Left kidney (tissue), 1 donor: ENCODE measurements at regions not wholly inside any gene's neighbourhood (a gene's known extent, or its start where the extent isn't known, plus 50 kb on each side); places are given as distances from the start of the nearest gene placed in this dataset.

Experiments
- DNase-seq: peaks from one replicate; pipeline ENCODE4 v3.0.0-alpha.2; 2013

DNA sequence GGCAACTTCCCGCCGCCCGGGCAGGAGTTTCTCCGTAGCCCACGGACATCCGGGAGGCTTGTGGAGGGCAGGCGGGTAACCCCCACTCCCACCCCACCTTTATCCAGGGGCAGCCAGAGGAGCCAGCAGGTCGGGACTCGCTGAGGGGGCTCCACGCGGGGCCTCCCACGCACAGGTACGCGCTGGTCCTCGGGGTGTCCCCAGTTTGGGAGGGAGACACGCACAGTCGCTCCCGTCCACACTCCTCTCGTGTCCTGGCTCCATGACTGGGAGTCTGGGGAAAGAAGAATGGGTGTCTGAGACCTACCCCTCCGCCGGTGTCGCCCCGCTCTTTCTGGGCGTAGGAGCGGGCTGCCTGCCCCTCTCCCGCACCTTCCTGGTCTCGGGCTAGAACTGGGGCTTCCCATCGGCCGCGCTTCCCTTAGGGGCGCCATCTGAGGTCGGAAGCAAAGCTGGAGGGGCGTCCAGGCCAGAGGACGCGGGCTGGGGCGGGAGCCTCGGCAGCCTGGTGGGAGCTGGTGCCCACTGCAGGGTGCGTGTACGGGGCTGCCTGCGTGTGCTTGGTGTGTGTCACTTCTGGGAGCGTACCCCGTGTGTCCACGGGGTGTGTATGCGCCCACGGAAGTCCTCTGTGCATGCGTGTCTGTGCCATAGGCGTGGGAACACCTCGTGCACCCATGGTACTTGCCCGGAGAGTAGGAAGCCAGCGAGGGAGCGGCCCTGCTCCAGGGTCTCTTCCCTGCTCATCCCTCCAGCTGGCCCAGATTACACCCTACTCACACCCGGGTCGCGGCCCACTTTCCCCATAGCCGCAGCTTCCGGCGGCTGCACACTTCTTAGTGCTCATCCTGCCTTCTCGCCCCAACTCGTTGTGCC is 73.0 kb upstream of the LEP start:
- no peak for DNase-seq

DNA sequence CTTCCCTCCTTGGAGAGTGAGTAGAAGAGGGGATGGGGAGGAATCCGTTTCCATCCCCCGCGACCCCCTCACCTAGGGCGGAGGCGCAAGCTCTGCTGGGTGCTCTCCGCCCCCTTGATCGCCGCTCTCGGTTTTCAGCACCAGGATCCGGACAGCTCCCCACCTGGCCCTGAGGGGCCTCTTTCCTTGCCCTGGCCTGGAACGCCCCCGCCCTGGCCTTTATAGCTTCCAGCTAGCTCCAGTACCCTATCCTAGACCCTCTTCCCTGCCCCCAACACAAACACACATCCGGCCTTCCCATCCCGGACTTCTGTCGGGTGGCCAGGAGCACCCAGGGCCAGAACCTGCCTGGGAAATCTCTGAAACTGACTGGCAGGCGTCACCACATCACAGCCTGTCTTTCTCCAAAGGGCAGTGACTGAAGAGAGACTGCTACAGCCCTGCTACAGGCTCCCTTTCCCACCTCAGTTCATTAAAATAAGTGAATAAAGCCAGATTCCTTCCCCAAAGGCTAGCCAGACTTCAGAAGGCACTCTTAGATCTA is 72.3 kb upstream of the LEP start:
- peak; percentile 78 for DNase-seq

DNA sequence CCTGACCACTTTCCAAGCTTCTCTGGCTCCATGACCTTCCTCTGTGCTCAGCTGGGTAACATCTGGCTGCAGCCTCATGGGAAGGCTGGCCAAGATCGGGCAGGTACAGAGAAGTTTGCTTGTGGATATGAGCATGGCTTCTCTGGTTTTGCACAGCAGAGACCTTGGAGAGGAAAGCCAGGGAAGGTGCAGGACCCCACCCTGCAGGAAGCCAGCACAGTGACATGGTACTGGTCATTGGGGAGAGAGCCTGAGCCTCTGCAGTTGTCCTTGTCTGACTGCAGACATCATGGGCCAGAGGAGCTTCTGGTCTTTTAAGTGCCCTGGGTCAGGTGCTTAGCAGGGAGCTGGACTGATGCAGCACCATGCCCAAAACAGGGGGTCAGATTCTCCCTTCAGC is 70.6 kb upstream of the LEP start:
- no peak for DNase-seq

- DNase-seq, result no peak
Observed at GRCh38 chr7:128171342-128171918, 69.6 kb upstream of the LEP start.

DNA sequence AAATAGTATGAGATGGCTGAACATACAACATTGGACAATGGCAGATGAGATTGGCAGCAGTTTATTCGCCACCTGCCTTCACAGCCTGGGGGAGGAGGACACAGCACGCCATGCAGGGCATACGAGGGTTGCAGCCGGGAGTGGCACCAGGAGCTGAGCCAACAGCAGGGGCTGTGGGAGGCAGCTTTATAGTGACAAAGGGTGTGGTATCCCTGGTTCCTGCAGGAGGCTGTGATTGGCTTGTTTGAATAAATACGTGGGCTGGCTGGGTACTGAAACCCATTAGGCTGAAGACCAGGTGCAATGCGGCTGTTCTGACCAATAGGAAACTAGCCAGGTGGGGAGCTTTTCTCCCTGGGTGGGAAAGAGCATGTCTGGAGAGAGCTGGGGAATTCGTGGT is 68.9 kb upstream of the LEP start:
- no peak for DNase-seq

DNA sequence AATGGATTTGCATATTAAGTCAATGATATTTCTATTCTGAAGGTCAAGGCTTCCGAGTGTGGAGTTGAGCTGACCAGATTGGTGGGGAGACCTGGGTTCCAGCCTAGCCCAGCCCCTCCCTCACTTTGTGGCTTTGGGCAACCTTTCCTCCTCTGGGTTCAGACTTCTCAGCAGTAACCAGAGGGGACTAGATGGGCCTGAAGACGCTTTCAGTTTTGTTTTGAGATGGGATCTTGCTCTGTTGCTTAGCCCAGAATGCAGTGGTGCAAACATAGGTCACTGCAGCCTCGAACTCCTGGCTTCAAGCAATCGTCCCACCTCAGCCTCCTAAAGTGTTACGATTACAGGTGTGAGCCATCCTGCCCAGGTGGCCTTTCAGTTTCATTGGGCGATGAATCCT is 68.1 kb upstream of the LEP start:
- no peak for DNase-seq

DNA sequence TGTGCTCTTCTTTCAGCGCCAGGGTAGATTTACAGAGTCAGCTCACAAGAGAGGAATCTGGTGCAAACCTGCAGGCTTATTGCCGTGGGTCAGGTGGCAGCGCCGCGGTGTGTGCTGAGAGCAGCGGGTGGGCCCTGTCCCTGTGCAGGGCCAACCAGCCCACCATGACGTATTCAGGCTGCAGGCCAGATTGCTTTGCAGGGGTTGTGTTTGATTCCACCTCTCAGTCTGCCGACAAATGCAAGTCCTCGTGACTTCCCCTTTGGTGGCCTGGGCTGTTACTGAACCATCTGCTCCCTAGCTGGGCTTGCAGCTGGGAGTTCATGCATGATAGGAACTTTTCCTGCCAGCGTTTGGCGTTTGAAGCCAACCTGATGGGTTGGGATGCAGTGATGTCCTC is 66.7 kb upstream of the LEP start:
- DNase-seq, result no peak

GRCh38 chr7:128176696-128177095 is 64.4 kb upstream of the LEP start:
- DNase-seq, result no peak

- DNase-seq, result no peak
Observed at GRCh38 chr7:128177768-128178550, 63.1 kb upstream of the LEP start.

DNA sequence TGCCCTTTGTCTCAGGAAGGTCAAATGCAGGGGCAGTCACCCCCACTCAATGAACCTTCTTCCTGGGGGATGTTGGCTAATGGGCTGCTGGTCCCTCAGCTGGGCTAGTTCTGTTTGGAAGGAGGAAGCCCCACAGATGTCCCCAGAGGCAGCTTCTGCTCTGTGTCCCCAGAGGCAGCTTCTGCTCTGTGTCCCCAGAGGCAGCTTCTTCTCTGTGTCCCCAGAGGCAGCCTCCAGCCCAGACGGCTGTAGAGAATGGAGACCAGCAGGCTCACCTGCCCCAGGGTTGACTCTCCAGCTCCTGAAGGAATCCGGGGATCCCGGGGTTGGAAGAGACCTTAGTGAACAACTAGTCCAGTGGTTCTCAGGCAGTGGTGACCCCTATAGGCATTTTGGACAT is 62.5 kb upstream of the LEP start:
- no peak for DNase-seq

DNA sequence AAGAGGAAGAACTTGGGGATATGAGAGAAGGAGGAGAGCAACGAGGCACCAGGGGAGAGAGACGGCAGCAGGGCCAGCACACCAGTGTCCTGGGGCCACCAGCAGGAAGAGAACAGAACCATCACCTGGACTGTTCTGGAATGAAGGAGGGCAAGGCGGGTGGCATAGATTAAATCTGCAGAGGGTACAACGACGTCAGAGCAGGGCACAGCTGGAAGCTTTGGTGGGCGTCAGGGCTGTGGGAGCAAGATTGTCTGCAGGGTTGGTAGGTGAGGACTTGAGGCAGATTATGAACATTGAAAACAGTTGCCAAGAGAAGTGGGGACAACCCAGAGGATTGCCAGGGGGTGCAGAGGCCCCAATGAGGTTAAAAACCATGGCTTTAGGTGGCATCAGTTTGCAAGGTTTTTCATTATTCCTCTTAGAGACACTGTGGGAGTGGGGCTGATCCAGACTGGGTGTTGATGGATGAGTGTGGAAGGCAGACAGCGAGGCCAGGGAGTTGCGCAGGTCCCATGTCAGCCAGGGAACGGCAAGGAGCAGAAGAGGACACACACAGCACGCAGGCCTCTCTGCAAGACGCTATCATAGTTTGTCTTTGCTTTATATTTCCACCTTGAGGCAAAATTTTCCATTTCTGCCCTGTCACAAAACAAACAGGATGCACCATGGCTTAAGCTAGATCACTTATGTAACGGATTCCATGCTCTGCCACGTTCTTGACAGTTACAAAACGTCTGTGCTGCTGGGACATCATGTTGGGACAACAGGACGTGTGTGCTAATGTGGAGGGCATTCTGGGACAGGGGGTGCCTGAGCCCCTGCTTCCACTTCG is 52.5 kb upstream of the LEP start:
- no peak for DNase-seq

GRCh38 chr7:128189231-128189930 is 51.7 kb upstream of the LEP start:
- DNase-seq, result no peak

- DNase-seq, result no peak
Observed at GRCh38 chr7:128190051-128190647, 50.9 kb upstream of the LEP start.

- DNase-seq, result no peak
Observed at GRCh38 chr7:128191136-128191844, 49.8 kb upstream of the LEP start.
